C4-2B (cell line): ENCODE measurements at regions not wholly inside any gene's neighbourhood (a gene's known extent, or its start where the extent isn't known, plus 50 kb on each side); places are given as distances from the start of the nearest gene placed in this dataset.

Experiments used
- ZFX ChIP-seq: fragments of 450-650 bp; IDR thresholded peaks from 2 replicates; pipeline ENCODE4 v1.6.1; 2017
- TF ChIP-seq, protein P1 (sequence below): fragments of 450-650 bp; conservative IDR thresholded peaks from 2 replicates; pipeline ENCODE4 v1.5.1; 2017; ENCODE audit warnings: mild to moderate bottlenecking

DNA sequence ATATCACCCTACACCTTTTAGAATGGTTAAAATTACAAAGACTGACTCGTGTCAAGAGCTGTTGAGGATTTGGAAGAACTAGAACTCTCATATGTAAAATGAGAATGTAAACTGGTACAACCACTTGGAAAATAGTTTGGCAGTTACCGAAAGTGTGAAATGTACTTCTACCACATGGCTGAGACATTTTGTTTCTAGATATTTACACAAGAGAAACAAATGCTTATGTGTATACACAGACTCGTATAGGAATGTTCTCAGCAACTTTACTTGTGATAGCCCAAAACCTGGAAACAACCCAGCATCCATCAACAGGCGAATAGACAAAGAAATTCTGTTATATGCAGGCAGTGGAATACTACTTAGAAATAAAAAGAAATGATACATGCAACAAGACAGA is 103.0 kb downstream of the BRMS1L start:
- TF ChIP-seq, protein P1, sequence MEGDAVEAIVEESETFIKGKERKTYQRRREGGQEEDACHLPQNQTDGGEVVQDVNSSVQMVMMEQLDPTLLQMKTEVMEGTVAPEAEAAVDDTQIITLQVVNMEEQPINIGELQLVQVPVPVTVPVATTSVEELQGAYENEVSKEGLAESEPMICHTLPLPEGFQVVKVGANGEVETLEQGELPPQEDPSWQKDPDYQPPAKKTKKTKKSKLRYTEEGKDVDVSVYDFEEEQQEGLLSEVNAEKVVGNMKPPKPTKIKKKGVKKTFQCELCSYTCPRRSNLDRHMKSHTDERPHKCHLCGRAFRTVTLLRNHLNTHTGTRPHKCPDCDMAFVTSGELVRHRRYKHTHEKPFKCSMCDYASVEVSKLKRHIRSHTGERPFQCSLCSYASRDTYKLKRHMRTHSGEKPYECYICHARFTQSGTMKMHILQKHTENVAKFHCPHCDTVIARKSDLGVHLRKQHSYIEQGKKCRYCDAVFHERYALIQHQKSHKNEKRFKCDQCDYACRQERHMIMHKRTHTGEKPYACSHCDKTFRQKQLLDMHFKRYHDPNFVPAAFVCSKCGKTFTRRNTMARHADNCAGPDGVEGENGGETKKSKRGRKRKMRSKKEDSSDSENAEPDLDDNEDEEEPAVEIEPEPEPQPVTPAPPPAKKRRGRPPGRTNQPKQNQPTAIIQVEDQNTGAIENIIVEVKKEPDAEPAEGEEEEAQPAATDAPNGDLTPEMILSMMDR, result no peak
- no peak for TF ChIP-seq ZFX
